ENCODE measurements at regions not wholly inside any gene's neighbourhood (a gene's known extent, or its start where the extent isn't known, plus 50 kb on each side); places are given as distances from the start of the nearest gene placed in this dataset.

DNA sequence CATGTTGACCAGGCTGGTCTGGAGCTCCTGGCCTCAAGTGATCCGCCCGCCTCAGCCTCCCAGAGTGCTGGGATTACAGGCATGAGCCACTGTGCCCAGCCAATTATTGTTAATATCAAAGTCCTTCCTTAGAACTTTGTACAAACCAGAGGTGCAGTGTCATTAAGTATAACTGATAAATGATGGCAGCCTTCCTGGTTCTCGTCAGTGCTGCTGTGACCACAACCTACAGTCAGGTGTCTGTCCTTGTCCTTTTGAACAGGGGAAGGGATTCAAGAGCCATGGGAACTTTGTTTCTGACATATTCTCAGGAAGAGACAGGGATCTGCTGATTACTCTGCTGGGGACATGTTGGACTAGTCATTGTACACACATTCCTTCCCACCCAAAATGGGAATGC is 103.2 kb upstream of the TIAM2 start (continued):
- TF ChIP-seq RBBP5 (IDR thresholded peaks at IDR 0.05; ENCODE audit: borderline replicate concordance, low read depth, low read length) (no peak), KDM4A (IDR thresholded peaks at IDR 0.05; ENCODE audit: low read depth, low read length, severe bottlenecking) (no peak), CBX5 (IDR thresholded peaks at IDR 0.05; ENCODE audit: low read depth, low read length) (no peak), SP4 (IDR thresholded peaks at IDR 0.05; ENCODE audit: low read length) (no peak)

Measured in H1 (cell line).